ENCODE measurements at regions not wholly inside any gene's neighbourhood (a gene's known extent, or its start where the extent isn't known, plus 50 kb on each side); places are given as distances from the start of the nearest gene placed in this dataset.

DNA sequence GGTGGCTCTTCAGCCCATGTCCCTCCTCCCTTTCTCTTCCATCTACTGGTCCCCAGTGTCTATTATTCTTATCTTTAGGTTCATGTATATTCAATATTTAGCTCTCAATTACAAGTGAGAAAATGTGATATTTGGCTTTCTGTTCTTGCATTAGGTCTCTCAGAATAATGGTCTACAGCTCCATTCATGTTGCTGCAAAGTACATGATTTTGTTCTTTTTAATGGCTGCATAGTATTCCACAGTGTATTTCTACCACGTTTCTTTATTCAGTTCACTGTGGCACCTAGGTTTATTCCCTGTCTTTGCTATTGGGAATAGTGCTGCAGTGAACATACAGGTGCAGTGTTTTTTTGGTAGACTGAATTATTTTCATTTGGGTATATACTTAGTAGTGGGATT lies 1308.8 kb downstream of the EFNA5 start:
- TF ChIP-seq, protein P1, sequence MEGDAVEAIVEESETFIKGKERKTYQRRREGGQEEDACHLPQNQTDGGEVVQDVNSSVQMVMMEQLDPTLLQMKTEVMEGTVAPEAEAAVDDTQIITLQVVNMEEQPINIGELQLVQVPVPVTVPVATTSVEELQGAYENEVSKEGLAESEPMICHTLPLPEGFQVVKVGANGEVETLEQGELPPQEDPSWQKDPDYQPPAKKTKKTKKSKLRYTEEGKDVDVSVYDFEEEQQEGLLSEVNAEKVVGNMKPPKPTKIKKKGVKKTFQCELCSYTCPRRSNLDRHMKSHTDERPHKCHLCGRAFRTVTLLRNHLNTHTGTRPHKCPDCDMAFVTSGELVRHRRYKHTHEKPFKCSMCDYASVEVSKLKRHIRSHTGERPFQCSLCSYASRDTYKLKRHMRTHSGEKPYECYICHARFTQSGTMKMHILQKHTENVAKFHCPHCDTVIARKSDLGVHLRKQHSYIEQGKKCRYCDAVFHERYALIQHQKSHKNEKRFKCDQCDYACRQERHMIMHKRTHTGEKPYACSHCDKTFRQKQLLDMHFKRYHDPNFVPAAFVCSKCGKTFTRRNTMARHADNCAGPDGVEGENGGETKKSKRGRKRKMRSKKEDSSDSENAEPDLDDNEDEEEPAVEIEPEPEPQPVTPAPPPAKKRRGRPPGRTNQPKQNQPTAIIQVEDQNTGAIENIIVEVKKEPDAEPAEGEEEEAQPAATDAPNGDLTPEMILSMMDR (IDR thresholded peaks at IDR 0.05) = no peak
- no peak for TF ChIP-seq EZH2 (IDR thresholded peaks at IDR 0.05; ENCODE audit: borderline replicate concordance, insufficient read depth, low read depth, low read length, poor library complexity, severe bottlenecking)
